Esophagus squamous epithelium (tissue), 4 donors: ENCODE measurements at regions not wholly inside any gene's neighbourhood (a gene's known extent, or its start where the extent isn't known, plus 50 kb on each side); places are given as distances from the start of the nearest gene placed in this dataset.

Experiments
- POLR2A ChIP-seq, 4 donors: fragments of 450-650 bp; IDR thresholded peaks; one replicate each; pipeline ENCODE4 v1.6.1; 2017; ENCODE audit warnings: antibody characterized with exemption in 4 of 4, mild to moderate bottlenecking in 4 of 4, moderate library complexity in 3 of 4
- TF ChIP-seq, protein P1 (sequence below), 6 experiments: fragments of 450-650 bp in 4 of 6; fragments of 200-600 bp in 2 of 6; sonication (generic) in 2 of 6; IDR thresholded peaks; one replicate each; pipeline ENCODE4 v1.5.1; 2016 to 2019; ENCODE audit warnings: antibody characterized with exemption in 6 of 6, mild to moderate bottlenecking in 4 of 6, moderate library complexity in 4 of 6

DNA sequence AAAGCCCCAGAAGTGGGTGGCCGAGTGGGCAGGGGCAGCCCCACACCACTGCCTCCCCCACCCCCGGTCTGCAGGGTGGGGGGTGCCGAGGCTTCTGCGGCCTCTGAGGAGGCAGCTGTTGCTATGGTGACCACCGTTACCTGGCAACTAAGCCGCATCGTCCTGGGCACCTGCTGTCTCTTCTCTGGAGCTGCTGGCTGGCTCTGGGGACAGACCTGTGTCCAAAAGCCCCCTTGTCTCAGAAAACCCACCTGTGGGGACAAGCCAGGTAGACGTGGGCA lies 79.9 kb upstream of the PRR5 start:
- TF ChIP-seq POLR2A (IDR thresholded peaks at IDR 0.05) = no peak
- TF ChIP-seq, protein P1, sequence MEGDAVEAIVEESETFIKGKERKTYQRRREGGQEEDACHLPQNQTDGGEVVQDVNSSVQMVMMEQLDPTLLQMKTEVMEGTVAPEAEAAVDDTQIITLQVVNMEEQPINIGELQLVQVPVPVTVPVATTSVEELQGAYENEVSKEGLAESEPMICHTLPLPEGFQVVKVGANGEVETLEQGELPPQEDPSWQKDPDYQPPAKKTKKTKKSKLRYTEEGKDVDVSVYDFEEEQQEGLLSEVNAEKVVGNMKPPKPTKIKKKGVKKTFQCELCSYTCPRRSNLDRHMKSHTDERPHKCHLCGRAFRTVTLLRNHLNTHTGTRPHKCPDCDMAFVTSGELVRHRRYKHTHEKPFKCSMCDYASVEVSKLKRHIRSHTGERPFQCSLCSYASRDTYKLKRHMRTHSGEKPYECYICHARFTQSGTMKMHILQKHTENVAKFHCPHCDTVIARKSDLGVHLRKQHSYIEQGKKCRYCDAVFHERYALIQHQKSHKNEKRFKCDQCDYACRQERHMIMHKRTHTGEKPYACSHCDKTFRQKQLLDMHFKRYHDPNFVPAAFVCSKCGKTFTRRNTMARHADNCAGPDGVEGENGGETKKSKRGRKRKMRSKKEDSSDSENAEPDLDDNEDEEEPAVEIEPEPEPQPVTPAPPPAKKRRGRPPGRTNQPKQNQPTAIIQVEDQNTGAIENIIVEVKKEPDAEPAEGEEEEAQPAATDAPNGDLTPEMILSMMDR (IDR thresholded peaks at IDR 0.05) = no peak
